ENCODE measurements at regions not wholly inside any gene's neighbourhood (a gene's known extent, or its start where the extent isn't known, plus 50 kb on each side); places are given as distances from the start of the nearest gene placed in this dataset.

- no peak for TF ChIP-seq CTCF (IDR thresholded peaks at IDR 0.05; ENCODE audit: borderline replicate concordance, extremely low read depth, low read length, poor library complexity, severe bottlenecking)
- no peak for TF ChIP-seq EZH2 (IDR thresholded peaks at IDR 0.05; ENCODE audit: borderline replicate concordance, low read depth, low read length, severe bottlenecking)
Observed at GRCh38 chr11:69928121-69928520, 108.9 kb upstream of the FGF3 start.

All from DND-41 (cell line).